Stimulated activated CD8-positive, alpha-beta memory T cell treated with anti-CD3 and anti-CD28 coated beads, Interleukin-4, amount 100 ng/mL, for 24 hours (primary cell): ENCODE measurements at regions not wholly inside any gene's neighbourhood (a gene's known extent, or its start where the extent isn't known, plus 50 kb on each side); places are given as distances from the start of the nearest gene placed in this dataset.
"Not testable (repeated sequence)": the region's sequence is repeated elsewhere in the genome, so short reads cannot be mapped to it uniquely, and the experiment has no call there.

Experiments
- DNase-seq: peaks from one replicate; pipeline ENCODE4 v3.0.0-alpha.2; 2020; ENCODE audit warnings: low read depth

DNA sequence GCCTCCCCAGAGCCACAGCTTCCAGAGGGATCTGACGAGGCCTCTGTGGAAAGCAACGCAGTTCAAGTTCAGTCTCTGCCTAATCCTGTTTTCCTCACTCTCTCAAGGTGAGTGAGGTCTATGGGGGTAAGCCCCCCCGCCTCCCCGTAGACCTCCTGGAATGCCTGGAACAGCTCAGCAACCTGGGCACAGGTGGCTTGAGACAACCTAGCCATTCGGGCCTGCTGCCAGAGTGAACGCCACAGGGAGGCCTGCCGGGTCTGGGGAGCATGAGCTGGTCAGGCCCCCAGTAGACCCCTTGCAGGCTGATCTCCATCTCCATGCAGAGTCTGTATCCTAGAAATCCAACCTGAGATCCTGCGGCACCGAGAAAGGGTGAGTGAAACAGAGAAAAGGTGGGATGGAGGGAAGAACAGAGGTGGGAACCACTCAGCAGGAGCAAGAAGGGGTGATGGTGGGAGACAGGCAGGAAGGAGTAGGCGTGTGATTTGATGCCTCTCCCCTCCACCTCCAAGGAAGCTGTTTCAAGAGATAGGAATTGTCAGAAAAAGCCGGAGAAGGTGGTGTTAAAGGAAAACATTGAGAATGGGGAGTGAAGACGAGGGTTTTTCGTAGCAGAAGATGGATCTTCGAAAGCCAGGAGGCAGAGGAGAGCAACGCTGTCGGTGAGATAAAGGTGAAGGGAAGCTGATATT, 123.1 kb upstream of the PRMT8 start:
- no peak for DNase-seq

DNA sequence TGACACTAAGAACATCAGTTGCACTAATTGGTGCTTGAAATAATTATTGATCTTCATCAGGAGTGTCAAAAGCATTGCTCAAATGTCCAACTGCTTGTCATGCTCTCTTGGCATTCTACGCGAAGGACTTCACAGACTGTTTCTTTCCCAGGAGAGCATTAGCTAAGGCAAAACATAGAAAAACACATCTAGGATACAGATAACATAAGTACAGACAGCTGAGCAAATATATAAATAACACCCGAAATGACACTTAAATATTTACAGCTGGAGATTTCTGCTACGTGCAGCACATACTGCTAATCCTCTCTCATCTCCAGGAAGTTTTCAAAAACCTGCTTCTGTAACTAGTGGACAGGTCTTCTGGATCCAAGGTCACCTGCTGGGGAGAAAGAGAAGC, 120.0 kb upstream of the PRMT8 start:
- no peak for DNase-seq

DNA sequence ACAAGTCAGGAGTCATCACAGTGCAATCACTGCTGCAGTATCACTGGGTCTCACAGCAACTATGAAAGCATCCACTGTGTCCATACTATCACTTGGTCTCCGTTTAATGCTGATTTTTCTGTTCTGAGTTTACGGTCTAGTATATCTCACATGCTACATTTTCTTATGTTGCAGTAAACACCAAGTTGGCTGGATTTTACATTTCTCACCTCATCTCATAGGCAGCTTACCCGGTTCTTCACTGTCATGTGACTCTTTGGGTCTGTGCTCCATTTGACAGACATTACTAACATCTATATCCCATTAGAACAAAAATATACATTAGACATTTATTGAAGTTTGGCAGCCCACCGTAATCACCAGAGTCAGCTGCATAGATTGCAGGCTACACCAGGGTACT, 115.7 kb upstream of the PRMT8 start:
- DNase-seq: no peak

DNA sequence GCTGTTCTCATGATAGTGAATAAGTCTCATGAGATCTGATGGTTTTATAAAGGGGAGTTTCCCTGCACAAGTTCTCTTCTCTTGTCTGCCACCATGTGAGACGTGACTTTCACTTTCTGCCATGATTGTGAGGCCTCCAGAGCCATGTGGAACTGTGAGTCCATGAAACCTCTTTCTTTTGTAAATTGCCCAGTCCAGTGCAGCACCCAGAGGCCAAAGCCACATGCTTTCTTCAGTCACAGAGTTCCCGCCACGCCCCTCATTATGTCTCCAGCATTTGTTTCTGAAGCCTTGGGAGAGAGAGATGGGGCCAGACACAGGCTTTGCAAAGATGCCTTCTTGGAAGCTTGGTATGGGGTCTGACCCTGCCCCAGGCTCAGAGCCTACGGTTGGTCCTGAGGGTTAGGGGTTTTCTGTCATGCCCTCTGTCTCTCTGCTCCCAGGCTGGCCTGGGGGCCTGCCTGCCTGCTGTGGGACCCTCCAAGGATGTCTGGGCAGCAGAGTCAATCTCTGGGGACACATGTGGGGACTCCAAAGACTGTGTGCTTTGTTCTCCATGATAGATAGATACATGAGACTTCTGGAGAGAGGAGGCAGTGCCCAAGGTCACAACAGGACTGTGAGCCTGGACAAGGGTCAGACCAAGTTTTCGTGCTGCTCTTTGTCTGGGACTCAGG, 114.1 kb upstream of the PRMT8 start:
- no peak for DNase-seq

DNA sequence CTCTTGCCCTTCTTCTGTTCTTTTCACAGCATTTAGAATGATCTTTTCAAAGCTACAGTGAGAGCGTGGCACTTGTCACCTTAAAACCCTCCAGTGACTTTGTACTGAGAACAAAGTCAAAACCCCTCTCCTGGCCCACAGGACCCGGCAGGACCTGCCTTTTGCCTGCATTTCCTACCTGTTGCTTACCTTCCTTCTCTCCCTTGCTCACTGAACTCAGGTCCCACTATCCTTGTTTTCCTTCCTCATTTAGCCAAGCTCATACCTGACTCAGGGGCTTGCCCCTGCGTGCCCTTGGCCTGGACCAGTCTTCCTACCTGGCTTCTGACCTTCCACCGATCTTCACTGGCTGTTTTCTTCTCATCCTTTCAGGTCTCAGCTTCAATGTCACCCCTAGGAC, 112.3 kb upstream of the PRMT8 start:
- no peak for DNase-seq

DNA sequence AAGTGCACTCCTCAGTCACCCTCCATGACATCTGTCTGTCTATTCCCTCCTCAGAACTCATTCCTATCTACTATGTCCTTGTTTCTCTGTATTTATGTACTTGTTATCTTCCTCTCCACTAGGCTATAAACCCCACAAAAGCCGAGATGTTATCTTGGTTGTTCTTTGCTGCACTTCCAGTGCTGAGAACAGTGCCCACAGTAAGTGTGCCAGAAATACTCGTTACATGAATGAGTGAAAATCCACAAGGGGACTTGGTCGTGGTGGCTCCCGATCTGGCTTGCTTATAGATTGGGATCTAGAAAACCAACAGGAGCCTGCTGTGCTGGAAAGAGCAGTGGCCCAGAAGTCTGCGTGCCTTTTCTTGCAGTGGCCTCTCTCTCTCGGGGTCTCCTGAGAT, 111.9 kb upstream of the PRMT8 start:
- DNase-seq: no peak

DNA sequence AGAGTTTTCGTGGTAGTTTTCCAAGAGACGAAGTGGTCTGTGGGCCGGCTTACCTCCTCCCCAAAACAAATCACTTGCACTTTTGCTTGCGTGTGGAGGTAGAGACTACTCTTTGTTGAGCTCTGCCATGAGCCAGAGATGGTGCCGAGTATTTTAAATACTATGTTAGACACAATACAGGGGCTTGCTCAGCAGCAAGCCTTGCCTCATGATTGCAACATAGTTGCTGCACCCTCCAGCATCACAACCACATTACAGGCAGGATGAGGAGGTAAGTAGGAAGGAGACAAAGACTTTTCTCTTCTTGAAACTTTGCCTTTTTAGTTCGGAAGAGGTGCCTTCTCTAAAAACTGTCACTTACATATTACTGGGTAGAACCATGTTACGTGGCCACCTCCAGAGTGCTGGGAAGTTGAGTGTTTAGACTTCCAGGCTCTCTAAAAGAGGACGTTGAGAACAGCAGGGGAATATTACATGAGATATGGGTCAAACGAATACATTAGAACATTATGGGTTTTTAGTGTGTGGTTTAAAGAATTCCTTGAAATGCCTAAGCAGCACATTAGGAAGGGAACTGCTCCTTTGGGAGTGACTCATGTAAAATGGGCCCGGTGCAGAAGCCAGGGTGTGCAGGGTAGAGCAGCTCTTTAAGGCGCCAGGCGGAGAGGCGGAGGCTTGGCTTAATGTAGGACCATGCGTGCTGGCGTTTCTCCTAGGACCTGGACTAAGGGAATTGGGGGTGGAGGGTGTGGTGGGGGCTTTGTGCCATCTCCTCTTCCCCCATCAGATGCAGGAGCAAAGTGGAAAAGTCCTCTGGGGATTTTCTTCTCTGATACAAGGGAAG, 110.6 kb upstream of the PRMT8 start:
- DNase-seq: no peak

DNA sequence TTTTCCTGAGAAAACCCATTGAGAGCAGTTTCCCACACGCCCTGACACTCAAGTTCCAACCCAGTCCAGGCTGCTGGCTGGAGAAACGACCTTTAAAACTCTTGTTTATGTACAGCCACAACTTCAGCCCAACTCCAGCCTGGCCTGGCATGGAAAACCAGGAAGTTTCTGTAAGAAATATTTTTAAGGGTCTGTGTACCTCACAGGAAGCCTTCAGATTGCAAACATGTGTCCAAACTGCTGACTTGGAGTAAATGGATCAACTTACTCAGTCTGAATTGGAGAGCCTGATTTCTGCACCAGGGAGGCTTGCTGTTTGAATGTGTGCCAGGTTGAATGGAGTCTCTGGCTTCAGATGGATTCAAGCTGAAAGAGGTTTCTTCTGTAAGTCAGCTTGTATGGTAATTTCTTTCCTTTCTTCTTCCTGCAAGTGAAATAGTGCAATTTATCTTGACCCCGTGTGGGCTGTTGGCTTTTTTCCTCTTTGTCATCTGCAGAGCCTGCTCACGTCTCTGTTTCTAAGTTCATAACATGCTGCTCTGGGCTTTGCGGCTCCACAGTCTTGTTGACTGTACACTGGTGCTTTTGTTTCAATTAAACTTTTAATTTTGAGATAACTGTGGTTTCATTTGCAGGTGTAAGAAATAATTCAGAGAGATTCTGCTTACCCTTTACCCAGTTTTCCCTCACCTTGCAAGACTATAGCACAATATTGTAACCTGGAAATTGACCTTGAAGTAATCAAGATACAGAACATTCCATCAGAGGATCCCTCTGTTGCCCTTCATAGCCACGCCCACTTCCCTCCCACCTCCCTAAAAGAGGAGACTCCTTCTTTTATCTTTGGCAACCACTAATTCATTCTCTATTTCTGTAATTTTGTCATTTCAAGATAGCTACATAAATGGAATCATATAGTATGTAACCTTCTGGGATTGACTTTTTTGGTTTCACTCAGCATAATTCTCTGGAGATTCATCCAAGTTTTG, 109.7 kb upstream of the PRMT8 start:
- DNase-seq: no peak

DNA sequence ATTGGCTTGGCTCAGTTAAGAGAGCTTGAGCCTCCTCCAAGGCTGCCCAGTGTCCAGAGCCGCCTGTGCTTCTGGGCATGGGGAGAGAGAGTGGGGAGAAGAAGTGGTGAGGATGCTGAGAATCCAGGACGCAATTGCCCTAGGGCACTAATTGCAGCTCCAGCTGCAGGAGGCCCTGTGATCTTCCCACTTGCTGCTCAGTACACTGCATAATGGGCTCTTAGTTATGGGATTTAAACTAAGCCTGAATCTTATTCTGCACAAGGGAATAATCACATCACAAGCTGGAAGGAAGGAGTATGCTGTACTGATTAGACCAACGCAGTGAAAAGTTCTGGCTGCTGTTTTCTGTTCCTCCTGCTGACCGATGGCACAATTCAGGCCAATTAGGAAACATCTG, 101.0 kb upstream of the PRMT8 start:
- DNase-seq: no peak

DNA sequence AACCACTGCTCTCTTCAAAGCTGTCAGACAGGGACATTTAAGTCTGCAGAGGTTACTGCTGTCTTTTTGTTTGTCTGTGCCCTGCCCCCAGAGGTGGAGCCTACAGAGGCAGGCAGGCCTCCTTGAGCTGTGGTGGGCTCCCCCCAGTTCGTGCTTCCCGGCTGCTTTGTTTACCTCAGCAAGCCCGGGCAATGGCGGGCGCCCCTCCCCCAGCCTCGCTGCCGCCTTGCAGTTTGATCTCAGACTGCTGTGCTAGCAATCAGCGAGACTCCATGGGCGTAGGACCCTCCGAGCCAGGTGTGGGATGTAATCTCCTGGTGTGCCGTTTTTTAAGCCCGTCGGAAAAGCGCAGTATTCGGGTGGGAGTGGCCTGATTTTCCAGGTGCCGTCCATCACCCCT, 93.4 kb upstream of the PRMT8 start:
- not testable (repeated sequence) for DNase-seq

DNA sequence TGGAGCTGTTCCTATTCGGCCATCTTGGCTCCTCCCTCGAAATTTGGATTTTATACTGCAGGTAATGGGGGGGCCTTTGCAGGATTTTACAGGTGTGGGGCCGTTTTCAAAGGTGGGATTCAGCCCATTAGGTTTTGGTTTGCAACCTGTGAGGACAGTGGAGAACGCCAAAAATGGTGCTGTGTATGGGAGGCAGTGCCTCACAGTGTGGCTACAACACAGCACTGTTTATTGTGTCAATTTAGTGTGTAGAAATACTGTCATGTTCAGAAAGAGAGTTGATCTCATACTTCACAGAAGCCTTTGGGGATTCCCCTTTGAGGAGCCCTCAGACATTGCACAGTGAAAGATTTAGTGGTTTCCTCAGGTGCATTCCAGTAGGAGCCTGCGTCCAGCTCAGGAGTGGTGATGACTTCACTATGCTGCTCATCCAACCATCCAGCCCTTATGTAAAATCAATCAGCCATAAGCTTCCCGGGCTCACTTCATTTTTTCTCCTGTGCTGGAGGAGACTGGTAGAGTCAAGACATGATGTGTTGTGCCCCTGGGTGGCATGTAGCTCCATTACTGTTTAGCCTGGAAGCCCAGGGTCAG, 92.7 kb upstream of the PRMT8 start:
- DNase-seq: no peak

DNA sequence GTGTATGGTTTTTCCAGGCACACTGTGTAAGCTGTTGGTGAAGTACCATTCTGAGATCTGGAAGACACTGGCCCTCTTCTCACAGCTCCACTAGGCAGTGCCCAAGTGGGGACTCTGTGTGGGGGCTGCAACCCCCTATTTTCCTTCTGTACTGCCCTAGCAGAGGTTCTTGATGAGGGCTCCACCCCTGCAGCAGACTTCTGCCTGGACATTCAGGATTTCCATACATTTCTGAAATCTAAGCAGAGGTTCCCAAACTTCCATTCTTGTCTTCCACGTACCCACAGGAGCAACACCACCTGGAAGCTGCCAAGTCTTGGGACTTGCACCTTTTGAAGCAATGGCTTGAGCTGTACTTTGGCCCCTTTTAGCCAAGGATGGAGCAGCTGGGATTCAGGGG, 85.2 kb upstream of the PRMT8 start:
- DNase-seq: no peak

DNA sequence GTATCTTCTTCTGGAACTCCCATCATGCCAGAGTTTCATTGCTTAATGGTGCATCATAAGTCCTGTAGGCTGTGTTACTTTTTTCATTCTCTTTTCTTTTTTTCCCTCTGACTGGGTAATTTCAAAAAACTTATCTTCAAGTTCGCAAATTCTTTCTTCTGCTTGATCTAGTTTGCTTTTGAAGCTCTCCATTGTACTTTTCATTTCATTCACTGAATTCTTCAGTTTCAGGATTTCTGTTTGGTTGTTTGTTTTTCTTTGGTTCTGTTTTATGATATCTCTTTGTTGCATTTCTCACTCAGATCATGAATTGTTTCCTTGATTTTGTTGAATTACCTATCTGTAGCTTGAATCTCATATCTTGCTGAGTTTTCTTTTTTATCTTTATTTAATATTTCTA, 83.3 kb upstream of the PRMT8 start:
- DNase-seq: no peak

DNA sequence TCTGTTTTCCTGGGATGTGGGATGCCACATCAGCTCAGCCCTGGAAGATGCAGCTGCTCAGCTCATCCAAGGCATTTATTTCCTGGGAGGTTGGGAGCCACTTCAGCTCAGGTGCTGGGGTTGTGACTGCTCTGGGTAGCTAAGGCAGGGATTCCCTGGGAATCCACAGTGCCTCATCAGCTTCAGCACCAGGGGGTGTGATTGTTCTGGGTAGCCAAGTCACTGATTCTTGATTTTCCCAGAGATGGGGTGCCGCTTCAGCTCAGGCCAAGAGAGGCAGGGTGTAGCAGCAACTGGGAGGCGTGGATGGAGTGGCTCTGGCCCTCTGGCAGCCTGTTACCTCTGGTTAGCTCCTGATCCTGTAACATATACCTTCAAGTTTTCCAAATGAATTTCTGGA, 81.3 kb upstream of the PRMT8 start:
- no peak for DNase-seq

DNA sequence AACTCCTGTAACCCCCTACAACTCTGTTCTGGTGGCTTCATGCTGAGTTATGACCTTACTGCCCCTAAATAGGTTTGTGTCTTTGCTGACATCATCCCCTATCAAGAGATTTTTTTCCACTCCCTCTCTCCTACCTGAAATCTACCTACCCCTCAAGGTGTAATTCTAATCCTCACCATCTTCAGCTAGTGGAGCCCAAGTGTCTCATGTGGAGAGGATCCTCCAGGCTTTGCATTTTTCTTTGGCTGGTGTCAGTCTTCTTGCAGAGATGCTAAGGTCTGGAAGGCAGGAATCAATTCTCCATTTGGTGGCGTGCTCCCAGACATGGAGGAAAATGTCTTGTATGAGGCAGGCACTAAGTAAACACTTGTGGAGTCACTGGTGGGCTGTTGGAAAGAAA, 74.8 kb upstream of the PRMT8 start:
- no peak for DNase-seq

DNA sequence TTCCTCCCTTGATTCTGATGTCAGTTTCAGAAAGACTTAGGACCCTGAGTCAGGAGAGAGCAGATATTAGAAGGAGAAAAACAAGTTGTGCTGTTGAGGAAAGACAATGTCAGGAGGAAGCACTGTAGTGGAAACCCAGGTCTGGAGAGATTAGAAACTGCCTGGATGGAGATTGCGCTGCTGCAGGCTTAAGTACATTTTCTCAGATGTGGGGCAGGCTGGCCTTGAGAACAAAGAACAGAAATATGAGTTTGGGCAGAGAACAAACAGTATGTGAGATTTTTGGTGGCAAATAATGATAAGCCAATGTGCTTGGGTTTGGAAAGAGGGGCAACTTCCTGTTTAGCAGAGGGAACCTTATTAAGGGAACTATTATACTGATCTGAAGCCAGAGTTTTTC, 74.3 kb upstream of the PRMT8 start:
- no peak for DNase-seq

DNA sequence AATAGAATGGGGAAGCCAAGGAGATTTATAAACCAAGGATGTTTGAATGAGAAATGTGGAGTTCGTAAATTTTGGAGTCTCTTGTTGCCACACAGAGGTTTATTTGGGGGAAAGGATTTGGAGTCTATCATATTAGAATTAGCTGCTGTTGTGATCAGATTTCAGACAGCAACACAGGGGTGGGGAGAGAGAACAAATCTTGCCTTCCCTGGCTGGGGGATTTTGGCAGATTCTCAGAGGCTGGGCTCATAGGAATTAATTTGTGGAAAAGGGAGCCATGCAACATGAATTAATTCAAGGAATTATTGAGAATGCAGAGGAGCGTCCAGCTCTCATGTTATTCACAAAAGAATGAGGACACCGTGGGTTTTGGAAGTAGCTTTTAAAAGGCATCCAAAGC, 73.9 kb upstream of the PRMT8 start:
- no peak for DNase-seq

DNA sequence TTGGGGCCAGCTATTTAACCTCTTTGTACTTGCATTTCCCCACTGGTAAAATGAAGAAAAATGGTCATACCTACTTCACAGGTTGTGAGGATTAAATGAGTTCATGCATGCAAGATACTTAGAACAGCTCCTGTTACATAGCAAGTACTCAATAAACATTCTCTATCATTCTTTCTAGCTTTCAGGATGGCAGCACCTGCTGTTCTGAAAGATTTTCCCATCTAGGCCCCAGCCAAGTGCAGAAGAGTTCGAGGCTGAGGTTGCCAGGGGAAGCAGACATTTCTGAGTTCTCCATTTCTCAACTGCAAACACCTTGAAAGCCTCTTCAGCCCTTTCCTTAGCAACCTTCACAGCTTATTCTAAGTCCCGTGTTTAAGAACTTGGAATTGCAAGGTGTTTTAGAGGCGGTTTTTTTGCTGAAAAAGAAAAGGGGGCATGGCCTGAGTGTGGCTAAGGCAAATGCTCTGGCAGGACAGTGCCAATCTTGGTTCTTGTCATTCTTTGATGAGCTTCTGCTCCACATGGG, 73.0 kb upstream of the PRMT8 start:
- no peak for DNase-seq

DNA sequence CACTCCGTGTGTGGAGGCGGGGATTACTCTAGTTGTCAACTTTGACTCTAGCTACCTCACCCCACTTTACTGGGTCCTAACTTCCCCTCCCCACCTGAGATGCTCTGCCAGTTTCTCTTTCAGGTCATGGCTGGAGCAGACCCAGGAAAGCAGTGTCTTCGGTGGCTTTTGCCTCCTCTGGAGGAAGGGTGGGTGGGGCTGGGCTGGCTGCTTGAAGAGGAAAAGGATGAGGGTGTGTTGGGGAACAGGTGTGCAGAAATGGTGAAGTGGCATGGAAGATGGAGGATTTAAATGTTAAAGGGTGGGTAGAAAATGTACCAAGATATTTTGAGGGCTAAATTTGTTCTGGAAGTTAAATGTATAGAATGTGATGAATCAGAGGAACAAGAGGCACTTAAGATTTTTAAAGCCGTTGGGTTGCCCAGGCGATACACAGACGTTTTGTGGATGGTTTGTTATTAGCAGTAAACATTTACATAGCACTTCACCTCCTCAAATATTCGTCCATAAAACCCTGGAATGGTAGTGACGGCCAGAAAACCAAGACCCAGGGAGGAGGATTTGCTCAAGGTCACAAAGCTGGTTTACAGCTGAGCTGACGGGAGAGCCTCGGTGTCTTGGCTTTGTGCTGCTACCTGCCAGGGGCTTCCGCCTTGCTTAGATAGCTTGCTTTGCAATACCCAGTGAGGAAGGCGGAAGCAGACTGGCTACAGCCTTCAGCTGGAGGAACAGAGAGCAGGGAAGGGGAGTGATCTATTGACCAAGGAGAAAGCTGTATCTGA, 72.2 kb upstream of the PRMT8 start:
- DNase-seq: no peak

DNA sequence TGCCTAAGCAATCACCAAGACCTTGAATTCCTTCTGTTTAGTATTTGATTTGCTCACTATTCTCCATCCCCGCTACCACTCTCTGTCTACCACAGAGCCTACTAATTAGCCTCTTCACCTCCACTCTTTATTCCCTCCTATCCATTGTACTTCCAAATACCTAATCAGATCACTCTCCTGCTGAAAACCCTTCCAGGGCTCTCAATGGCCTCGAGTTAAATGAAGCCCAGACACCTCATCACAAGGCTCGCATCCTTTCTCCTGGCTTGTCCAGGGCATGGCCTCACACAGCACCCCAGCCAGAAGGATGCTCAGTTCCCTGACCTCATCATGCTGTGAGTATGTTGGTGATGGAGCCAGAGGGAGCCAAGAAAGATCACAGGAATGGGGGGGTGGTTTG, 71.4 kb upstream of the PRMT8 start:
- no peak for DNase-seq

DNA sequence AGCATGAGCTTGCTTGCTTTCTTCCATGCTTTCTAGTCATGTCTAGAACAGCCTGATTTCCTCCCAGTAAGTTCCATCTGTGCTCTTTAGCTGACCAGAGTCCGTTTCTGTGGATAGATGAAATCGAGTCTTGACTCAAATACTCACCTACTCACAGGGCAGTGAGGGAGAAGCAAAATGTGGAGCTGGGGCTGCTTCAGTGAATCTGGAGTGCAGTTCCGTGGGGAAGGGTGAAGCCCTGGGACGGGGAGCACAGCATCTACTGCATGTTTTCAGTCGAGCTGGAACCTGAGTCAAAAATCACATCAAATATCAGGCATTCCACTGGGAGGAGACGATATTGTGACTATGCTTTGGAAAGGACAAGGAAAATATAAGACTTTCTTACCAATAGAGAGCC, 70.3 kb upstream of the PRMT8 start:
- no peak for DNase-seq
